BLaER1 treated with 17β-estradiol and CSF1 and Interleukin-3, amounts not matched to agents 10 nM and 100 nM (cell line): ENCODE measurements at regions not wholly inside any gene's neighbourhood (a gene's known extent, or its start where the extent isn't known, plus 50 kb on each side); places are given as distances from the start of the nearest gene placed in this dataset.

Source experiments
- H3K27ac ChIP-seq, 11 experiments: shearing (Covaris generic); formaldehyde crosslinking; 2 replicates each; pipeline ENCODE4 v1.8.1; 2022
- H3K27me3 ChIP-seq, 11 experiments: shearing (Covaris generic); formaldehyde crosslinking; 2 replicates each; pipeline ENCODE4 v1.8.1; 2022
- H3K36me3 ChIP-seq, 11 experiments: shearing (Covaris generic); formaldehyde crosslinking; 2 replicates each; pipeline ENCODE4 v1.8.1; 2022
- H3K4me1 ChIP-seq, 10 experiments: shearing (Covaris generic); formaldehyde crosslinking; 2 replicates each; pipeline ENCODE4 v1.8.1; 2022
- H3K4me2 ChIP-seq, 11 experiments: shearing (Covaris generic); formaldehyde crosslinking; 2 replicates each; pipeline ENCODE4 v1.8.1; 2022
- H3K4me3 ChIP-seq, 10 experiments: shearing (Covaris generic); formaldehyde crosslinking; 2 replicates each; pipeline ENCODE4 v1.8.1; 2022
- H3K9ac ChIP-seq, 11 experiments: shearing (Covaris generic); formaldehyde crosslinking; 2 replicates each; pipeline ENCODE4 v1.8.1; 2022
- H3K9me3 ChIP-seq, 11 experiments: shearing (Covaris generic); formaldehyde crosslinking; replicated peaks in 1 of 11; 2 replicates each; pipeline ENCODE4 v1.8.1; 2022
- H4K20me1 ChIP-seq, 11 experiments: shearing (Covaris generic); formaldehyde crosslinking; 2 replicates each; pipeline ENCODE4 v1.8.1; 2022
- Cebpa-rat ChIP-seq, 11 experiments: shearing (Covaris generic); IDR thresholded peaks; 2 replicates each; pipeline ENCODE4 v1.8.1; 2022

GRCh38 chr5:175379867-175380266 lies 64.1 kb downstream of the DRD1 start:
- Histone ChIP-seq H3K27me3 (no peaks in the 10 kb centered on the region), H3K9ac (no peak overlapping the region), H3K27ac (no peak overlapping the region), H3K4me1 (peaks cover 0 to under 1% (median 0%) of the 10 kb centered on the region in 10 experiments; a peak in 1 of 20 replicates), H3K9me3 (peaks cover 0 to 13% (median 0%) of the 10 kb centered on the region in 11 experiments; a peak in 4 of 22 replicates), H3K4me3 (no peak overlapping the region), H3K4me2 (no peak overlapping the region), H3K36me3 (no peaks in the 10 kb centered on the region), H4K20me1 (no peaks in the 10 kb centered on the region)
- TF ChIP-seq Cebpa-rat (IDR thresholded peaks at IDR 0.05), result no peak

- Histone ChIP-seq H3K9me3 (peaks cover 0 to 13% (median 0%) of the 10 kb centered on the region in 11 experiments; a peak in 4 of 22 replicates), H3K4me2 (no peak overlapping the region), H3K4me1 (no peaks in the 10 kb centered on the region), H4K20me1 (no peaks in the 10 kb centered on the region), H3K9ac (no peak overlapping the region), H3K36me3 (no peaks in the 10 kb centered on the region), H3K27me3 (no peaks in the 10 kb centered on the region), H3K4me3 (no peak overlapping the region), H3K27ac (no peak overlapping the region)
- TF ChIP-seq Cebpa-rat (IDR thresholded peaks at IDR 0.05), result no peak
Observed at GRCh38 chr5:175378444-175379028, 65.4 kb downstream of the DRD1 start.

- Histone ChIP-seq H3K9ac (no peak overlapping the region), H3K4me1 (no peaks in the 10 kb centered on the region), H3K4me2 (no peak overlapping the region), H4K20me1 (no peaks in the 10 kb centered on the region), H3K36me3 (no peaks in the 10 kb centered on the region), H3K4me3 (no peak overlapping the region), H3K27me3 (no peaks in the 10 kb centered on the region), H3K27ac (no peak overlapping the region), H3K9me3 (peaks cover 0 to 13% (median 0%) of the 10 kb centered on the region in 11 experiments; a peak in 3 of 22 replicates)
- no peak for TF ChIP-seq Cebpa-rat (IDR thresholded peaks at IDR 0.05)
Observed at GRCh38 chr5:175377816-175378215, 66.2 kb downstream of the DRD1 start.

GRCh38 chr5:175374166-175374875 lies 69.7 kb downstream of the DRD1 start:
- no peaks in the 10 kb centered on the region for H3K4me1 ChIP-seq
- H3K36me3 ChIP-seq, result no peaks in the 10 kb centered on the region
- H3K9me3 ChIP-seq, result peaks cover 0 to 9% (median 0%) of the 10 kb centered on the region in 11 experiments; a peak in 3 of 22 replicates
- no peaks in the 10 kb centered on the region for H3K27me3 ChIP-seq
- no peak overlapping the region for H3K27ac ChIP-seq
- no peak overlapping the region for H3K4me2 ChIP-seq
- H4K20me1 ChIP-seq, result no peaks in the 10 kb centered on the region
- no peak overlapping the region for H3K9ac ChIP-seq
- H3K4me3 ChIP-seq, result no peak overlapping the region
- TF ChIP-seq Cebpa-rat (IDR thresholded peaks at IDR 0.05), result no peak

- H3K27me3 ChIP-seq, result no peaks in the 10 kb centered on the region
- H3K27ac ChIP-seq, result no peak overlapping the region
- no peaks in the 10 kb centered on the region for H3K9me3 ChIP-seq
- H3K4me3 ChIP-seq, result no peak overlapping the region
- no peaks in the 10 kb centered on the region for H4K20me1 ChIP-seq
- no peak overlapping the region for H3K9ac ChIP-seq
- no peak overlapping the region for H3K4me2 ChIP-seq
- TF ChIP-seq Cebpa-rat (IDR thresholded peaks at IDR 0.05), result no peak
- H3K36me3 ChIP-seq, result no peaks in the 10 kb centered on the region
- peaks cover 0 to 14% (median 10%) of the 10 kb centered on the region in 10 experiments; a peak in 11 of 20 replicates for H3K4me1 ChIP-seq
Observed at GRCh38 chr5:175365866-175366265, 78.1 kb downstream of the DRD1 start.

- peak overlapping the region in 5 of 11 experiments; percentile 26 to 63 (median 53); a peak in 7 of 22 replicates for H3K4me2 ChIP-seq
- H3K4me1 ChIP-seq, result peaks cover 0 to 14% (median 10%) of the 10 kb centered on the region in 10 experiments; a peak in 11 of 20 replicates
- H3K27me3 ChIP-seq, result no peaks in the 10 kb centered on the region
- H3K27ac ChIP-seq, result no peak overlapping the region
- no peaks in the 10 kb centered on the region for H4K20me1 ChIP-seq
- TF ChIP-seq Cebpa-rat (IDR thresholded peaks at IDR 0.05), result no peak
- H3K4me3 ChIP-seq, result no peak overlapping the region
- no peaks in the 10 kb centered on the region for H3K9me3 ChIP-seq
- H3K9ac ChIP-seq, result no peak overlapping the region
- H3K36me3 ChIP-seq, result no peaks in the 10 kb centered on the region
Observed at GRCh38 chr5:175363300-175363699, 80.7 kb downstream of the DRD1 start.

GRCh38 chr5:175357995-175358394 lies 86.0 kb downstream of the DRD1 start:
- TF ChIP-seq Cebpa-rat (IDR thresholded peaks at IDR 0.05), result no peak
- Histone ChIP-seq H3K27me3 (no peaks in the 10 kb centered on the region), H4K20me1 (no peaks in the 10 kb centered on the region), H3K4me1 (peaks cover 0 to 9% (median 0%) of the 10 kb centered on the region in 10 experiments; a peak in 6 of 20 replicates), H3K4me3 (no peak overlapping the region), H3K9me3 (no peaks in the 10 kb centered on the region), H3K27ac (no peak overlapping the region), H3K36me3 (no peaks in the 10 kb centered on the region), H3K4me2 (no peak overlapping the region), H3K9ac (no peak overlapping the region)

- TF ChIP-seq Cebpa-rat (IDR thresholded peaks at IDR 0.05), result no peak
- Histone ChIP-seq H3K9me3 (no peaks in the 10 kb centered on the region), H3K27ac (no peak overlapping the region), H3K4me3 (no peak overlapping the region), H3K9ac (no peak overlapping the region), H3K36me3 (no peaks in the 10 kb centered on the region), H4K20me1 (no peaks in the 10 kb centered on the region), H3K4me1 (peaks cover 0 to 9% (median 0%) of the 10 kb centered on the region in 10 experiments; a peak in 5 of 20 replicates), H3K27me3 (no peaks in the 10 kb centered on the region), H3K4me2 (no peak overlapping the region)
Observed at GRCh38 chr5:175356428-175356827, 87.6 kb downstream of the DRD1 start.

- H3K27me3 ChIP-seq, result no peaks in the 10 kb centered on the region
- H3K4me2 ChIP-seq, result 0 out of 22 replicates have a peak overlapping the region, but pooled peaks of 1 of the 11 experiments have one; percentile 11
- TF ChIP-seq Cebpa-rat (IDR thresholded peaks at IDR 0.05), result no peak
- H3K36me3 ChIP-seq, result no peaks in the 10 kb centered on the region
- H3K27ac ChIP-seq, result no peak overlapping the region
- H3K4me1 ChIP-seq, result peaks cover 0 to 9% (median 0%) of the 10 kb centered on the region in 10 experiments; a peak in 5 of 20 replicates
- no peaks in the 10 kb centered on the region for H4K20me1 ChIP-seq
- no peak overlapping the region for H3K4me3 ChIP-seq
- H3K9me3 ChIP-seq, result no peaks in the 10 kb centered on the region
- no peak overlapping the region for H3K9ac ChIP-seq
Observed at GRCh38 chr5:175354964-175355363, 89.0 kb downstream of the DRD1 start.
